GM21423 (cell line): ENCODE measurements at regions not wholly inside any gene's neighbourhood (a gene's known extent, or its start where the extent isn't known, plus 50 kb on each side); places are given as distances from the start of the nearest gene placed in this dataset.
"Not testable (repeated sequence)": the region's sequence is repeated elsewhere in the genome, so short reads cannot be mapped to it uniquely, and the experiment has no call there.

Source experiments
- ATAC-seq: cut with Tn5 transposase; IDR thresholded peaks from one replicate; pipeline ENCODE4 v1.9.1; 2021; ENCODE audit warnings: mild to moderate bottlenecking, moderate library complexity; ENCODE audit not compliant: unreplicated experiment

DNA sequence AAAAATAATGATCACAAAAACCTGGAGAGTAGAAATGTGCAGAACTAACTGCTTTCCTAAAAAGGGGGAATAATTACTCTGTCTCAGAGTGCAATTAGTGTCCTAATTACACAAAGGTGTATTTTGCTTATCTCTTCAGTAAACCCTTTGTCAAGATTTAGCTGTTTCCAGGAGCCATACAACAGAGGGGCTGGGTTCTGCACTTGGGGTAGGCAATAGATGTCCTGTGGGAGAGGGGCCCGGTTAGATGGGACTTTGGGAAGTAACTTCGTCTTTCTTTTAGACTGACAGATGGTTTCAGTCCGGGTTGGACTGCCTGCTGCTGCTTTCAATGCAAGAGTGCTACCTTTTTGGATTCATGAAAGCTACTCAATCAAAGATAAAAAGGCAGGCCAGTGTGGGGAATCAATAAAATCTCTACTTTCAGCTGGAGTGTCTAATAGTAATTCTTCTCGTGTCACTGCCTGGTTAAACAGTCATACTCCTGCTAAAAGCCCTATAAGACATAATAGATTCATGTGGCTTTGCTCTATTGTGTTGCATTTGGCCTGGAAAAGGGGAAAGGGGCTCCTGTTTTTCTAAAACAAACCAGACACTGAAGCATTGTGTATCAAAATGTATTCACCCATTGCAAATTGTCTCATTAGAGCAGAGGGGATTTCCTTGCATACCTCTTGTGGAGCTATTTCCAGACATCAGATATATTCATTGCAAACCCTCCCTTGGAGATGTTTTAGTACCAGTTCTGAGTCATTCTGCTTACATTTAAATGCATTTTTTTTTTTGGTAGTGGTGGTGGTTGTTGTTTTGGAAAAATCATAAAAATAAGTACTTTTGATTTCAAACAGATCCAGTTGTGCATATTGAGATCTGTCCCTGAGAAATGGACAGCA is 83.3 kb upstream of the PCDH8 start:
- ATAC-seq, result no peak

DNA sequence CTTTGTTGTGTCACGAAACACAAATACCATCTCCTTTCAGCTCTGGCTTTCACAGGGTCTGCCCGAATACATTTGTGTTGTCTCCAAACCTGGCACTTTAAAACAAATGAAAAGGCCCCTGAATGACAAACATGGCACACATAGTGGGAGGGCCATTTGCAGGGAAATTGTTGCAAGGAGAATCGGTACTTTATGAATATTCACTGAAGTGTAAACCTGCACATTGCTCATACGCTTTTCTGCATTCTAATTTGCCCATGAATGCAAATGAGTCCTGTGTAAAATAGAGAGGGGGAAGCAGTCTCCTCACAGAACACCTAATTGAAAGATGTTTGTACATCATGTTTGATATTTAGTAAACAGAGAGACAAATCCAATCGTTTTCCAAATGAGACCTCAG is 82.7 kb upstream of the PCDH8 start:
- no peak for ATAC-seq

DNA sequence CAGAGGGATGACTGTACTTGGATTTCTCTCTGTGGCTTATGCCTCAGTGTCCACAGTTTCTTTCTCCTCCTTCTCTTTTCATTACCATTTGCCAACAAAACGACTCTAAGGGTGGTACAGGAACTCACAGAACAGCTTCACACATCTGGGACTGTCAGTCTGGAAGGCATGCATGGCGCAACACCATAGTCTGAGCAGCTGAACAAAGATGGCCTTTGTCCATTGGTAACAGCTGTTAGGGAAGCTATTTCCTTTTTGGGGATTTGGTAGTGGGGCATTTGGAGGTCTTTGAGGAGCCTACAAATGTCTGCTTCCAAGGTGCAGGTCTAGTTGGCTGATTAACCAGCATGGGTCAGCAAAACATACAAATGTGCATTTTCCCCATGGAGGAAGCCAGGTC is 81.4 kb upstream of the PCDH8 start:
- no peak for ATAC-seq

DNA sequence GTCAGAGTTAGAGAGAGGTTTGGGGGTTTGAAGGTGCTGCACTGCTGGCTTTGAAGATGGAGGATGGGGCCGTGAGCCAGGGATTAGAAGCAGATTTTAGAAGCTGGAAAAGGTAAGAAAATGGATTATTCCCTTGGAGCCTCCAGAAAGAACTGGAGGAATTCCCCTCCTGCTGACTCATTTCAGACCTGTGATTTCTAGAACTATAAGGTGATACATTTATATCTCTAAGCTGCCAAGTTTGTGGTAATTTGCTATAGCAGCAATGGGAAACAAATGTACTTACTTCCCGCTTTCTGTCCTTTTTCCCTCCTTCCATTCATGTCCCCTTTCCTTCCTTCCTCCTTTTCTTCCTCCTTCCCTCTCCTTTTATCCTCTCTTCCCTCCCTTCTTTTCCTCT is 78.5 kb upstream of the PCDH8 start:
- no peak for ATAC-seq

DNA sequence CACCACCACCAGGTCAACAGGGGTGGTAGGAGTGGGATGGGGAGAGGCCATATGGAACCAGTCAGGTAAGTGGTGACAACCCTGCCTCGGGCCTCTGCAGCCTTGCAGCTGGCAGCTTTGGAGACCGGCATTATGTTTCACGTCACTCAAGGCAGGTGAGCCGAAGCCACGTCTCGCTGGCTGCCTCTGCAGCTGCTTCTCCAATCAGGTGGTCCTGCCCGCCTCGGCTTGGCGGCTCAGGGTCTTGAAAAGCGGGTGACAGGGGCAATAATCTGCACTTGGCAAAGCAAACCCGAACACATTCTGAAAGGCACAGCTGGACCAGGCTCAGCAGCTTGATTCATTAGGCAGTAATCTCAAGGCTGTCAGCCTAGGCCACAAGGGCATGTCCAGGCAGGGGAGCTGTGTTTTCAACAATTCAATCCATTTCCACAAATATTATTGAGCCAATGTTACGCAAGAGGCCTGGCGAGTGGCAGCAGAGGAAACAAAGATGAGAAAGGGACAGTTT is 77.4 kb upstream of the PCDH8 start:
- ATAC-seq, result no peak

DNA sequence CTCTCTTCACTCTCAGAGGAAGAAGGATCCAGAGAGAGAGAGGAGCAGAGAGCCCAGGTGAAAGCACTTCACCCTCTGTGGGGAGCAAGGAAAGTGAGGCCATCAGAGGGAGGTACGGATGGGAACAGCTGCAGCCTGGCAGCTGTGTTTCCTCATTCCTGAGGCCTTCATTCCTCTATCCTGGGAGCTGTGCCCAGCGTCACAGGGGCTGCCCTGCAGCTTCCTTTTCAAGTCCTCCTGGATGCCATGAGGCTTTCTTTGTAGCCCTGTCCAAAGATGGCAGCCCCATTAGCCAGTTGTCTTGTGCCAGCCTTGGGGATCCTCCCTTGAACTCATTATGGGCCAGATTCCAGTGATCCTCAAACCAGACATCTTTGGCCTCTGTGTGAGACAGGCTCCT is 76.8 kb upstream of the PCDH8 start:
- ATAC-seq, result no peak

DNA sequence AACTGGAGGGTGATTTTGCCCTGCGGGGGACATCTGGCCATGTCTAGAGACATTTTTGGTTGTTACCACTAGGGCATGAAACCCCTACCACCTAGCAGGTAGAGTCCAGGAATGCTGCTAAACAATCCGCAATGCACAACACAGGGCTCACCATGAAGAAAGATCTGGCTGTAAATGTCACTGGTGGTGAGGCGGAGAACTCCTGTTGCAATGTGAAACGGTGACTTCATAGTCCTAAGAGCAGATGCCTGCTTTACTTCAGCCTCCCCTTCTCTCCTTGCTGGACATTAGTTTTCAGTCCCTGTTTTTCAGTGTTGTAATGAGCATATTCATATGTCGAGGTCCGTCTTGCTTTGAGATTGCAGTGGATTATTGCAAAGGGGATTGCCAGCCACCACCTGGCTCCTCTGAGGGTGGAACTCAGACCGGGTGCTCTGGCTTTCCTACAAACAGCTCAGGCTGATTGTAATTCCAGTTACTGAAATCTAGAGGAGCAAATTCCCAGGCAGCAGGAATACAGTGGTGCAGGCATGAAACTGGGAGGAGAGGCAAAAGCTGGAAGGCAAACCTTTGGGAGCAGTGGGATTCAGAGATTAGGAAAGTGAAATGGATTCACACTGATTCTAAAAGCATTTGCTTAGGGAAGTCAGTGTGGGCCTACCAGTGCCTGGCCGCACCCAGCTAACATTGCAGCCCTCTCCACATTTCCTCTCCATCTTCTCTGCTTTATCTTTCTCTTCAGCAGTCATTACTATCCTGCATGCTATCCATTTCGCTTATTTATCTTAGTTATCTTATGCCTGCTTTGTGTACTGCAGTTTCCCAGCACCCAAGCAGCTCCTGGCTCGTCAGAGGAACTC is 76.1 kb upstream of the PCDH8 start:
- no peak for ATAC-seq

DNA sequence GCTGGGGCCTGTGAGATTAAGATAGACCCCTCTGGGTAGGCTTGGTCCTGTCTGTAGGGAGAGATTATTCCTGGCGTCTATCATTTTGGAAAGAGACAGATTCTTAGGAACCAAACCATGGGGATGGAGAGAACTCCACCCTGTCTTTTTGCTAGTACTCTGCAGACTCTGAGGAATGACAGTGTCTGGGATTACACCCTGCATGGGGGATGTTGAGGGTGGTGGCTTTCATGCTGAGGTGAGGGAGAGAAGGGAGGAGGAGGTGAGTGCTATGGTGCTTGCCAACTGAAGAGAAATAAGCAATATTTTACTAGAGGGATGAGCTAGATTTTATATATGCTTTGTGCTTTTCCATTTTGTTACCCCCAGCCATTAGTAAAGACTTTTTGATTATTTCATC is 74.5 kb upstream of the PCDH8 start:
- no peak for ATAC-seq

DNA sequence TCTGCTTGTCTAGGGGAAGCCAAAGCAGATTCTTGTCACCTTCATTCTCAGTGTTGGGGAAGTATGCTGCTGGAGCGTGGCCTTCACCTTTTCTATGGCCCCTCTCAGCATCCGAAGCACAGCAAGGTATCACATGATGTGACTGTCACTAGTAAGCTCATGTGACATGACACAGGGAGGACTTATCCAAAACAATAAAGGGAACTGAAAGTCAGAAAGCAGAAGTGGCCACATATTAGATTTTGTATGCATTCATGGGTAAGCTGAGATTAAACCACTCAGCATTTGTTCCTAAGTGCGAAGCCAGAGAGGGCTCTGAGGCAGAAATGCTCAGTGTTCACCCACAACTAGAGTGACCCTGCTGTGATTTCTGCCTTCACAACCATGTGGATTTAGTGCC is 72.8 kb upstream of the PCDH8 start:
- ATAC-seq, result peak; percentile 98

DNA sequence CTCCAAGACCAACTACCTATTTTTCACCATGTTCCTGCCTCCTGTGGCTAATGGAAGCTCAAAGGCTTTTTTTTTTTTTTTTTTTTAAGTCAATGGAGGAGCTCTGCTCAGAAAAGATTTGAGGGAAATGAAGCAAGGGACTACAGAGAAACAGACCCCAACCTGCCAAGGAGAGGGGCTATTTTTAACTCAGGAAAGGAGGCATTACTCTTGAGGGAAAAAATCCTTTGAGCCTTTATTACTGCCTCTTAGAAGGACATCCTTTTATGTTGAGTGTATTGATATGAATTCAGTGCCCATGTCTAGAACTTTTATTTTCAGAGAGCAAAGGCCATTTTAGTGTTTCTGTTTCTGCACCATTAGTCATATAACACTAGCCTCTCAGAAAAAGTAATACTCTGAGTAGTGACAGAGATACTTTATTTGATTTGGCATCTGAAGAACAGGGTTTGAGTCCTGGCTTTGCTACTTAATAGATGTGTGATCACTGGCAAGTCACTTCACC is 68.1 kb upstream of the PCDH8 start:
- ATAC-seq, result no peak

DNA sequence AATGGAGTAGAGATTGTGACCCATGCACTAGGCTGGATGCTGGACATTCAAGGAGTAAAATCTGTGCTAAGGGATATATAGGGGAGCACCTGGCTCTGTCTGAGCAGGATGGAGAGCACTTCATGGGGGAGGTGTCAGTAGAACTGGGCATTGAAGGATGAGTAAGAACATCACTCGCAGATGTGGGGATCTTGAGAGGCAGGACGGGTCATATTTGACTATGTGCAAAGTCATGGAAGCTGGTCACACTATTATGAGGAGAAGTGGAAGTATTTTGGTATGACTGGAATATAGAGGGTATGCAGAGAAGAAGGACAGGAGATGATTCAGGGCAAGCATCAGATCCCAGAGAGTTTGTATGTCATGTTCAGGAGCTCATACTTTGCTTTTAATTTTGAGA is 62.9 kb upstream of the PCDH8 start:
- no peak for ATAC-seq

DNA sequence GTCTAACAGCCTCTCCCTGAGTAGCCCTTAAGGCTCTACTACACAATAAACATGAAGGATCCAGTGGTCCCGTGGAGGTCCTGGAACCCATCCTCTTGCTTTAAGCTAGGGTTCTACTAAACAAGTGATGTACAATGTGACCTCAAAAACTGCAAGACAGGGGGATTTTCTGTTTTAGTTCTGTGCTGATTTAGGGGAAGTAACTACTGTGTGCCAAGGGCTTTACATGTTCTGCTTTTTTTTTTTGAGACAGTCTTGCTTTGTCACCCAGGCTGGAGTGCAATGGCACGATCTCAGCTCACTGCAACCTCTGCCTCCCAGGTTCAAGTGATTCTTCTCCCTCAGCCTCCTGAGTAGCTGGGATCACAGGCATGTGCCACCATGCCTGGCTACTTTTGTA is 61.9 kb upstream of the PCDH8 start:
- ATAC-seq, result not testable (repeated sequence)

DNA sequence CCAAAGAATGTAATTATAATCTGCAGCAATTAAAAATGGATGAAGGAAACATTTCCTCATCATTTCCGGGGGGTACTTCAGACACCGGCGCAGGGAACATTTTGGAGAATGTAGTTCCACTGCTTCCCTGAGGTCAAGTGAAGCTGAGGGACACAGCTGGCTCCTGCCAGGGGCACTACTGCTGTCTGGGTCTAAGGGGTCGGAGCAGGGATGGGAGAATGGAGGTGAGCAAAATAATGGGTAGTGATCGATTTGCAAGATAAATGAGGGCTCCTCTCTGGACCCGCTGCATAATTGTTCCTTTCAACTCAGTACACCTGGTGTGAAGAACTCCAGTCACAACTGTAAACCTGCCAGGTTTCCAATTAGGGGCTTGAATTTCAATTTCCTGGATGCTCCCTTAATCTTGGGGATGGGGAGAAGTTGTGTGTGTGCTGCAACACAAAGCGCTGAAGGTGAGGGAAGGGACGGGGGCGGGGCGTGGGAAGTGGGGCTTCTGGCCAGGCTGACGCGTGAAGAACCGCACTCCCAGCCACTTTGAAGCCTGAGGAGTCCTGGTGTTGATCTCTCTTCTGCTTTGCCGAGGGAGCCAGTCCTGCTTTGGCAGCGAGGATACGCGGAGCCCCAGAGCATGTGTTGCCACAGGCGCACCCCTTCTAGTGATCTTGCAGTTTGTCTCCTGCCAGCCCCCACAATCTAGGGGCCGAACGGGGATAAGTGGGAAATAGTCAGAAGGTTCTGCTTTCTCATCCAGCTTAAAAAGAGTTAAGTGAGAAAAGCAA is 57.9 kb upstream of the PCDH8 start:
- no peak for ATAC-seq

DNA sequence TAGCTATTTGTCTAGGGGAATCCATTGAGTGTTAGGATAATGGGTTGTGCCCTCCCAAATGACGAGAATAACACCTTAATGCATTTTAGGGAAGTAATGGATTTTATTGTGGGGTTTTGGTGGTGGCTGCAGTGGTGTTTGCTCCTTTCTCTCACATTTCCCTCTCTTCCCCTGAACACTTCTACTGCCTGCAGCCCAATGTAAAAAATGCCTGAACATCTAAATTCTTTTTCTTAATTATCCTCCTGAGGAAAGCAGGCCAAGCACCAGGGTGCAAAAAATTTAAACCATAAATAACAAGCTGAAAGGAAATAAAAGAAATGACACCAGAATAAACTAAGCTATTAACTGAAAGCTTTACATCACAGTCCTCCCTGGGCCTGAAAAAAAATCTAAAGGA is 57.3 kb upstream of the PCDH8 start:
- no peak for ATAC-seq

DNA sequence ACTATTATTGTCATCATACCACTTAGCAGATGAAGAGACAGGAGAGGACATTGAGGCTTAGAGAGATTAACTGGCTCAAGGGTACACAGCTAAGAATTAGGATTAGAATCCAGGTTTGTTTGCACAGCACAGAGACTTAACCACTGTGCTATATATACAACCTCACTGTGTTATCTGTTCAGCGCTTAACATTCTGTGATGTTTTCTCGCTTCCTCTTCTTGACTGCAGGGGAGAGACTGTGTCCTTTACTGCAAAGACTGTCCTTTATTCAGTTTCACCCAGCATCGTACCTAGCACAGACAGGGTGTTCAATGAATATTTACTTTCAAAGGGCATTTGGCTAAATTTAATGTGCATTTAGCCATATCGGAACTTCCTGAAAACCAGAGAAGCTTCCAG is 54.9 kb upstream of the PCDH8 start:
- peak; percentile 76 for ATAC-seq

DNA sequence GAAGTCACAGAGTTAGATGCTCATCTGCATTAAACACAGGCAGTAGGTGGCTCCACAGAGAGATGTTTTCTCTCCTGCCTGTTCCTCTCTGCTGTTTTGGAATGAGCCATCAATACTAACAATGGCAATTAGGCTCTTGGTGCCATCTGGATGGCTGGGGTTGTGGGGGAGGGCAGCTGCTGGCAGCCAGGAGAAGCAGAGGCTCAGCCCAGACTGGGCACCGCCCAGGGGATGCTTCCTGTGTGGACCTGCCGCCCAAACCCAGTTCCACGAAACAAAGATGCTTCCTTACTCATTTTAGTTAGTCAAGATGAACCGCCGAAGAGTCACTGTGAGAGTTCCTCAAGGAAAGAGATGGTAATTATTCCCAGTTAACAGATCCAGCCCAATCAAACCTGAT is 50.8 kb upstream of the PCDH8 start:
- no peak for ATAC-seq
